ENCODE measurements at regions not wholly inside any gene's neighbourhood (a gene's known extent, or its start where the extent isn't known, plus 50 kb on each side); places are given as distances from the start of the nearest gene placed in this dataset.
A peak's percentile ranks its signal among the peaks of the same experiment; 100 is the strongest.

DNA sequence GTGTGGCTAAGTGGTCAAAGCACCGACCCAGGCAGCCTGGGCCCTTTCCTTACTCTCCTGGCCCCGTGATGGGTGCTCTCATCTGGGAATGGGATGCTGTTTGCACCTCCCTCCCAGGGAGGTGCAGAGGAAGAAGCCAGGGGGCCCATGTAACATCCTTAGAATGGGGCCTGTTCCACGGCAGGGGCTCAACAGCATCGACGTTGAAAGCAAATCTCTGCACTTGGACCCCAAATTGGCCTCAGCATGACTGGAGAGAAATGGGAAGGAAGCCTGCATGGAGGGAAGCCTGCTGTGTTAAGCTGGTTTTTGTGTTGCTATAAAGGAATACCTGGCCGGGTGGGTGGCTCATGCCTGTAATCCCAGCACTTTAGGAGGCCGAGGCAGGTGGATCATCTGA is 1288.4 kb downstream of the TBC1D22A start:
- no peak overlapping the region for H3K4me3 ChIP-seq (ENCODE audit: low read length)
- no peak for DNase-seq (ENCODE audit: low read depth, low spot score)

GRCh38 chr22:48049116-48049515 is 1286.7 kb downstream of the TBC1D22A start:
- DNase-seq (ENCODE audit: low read depth, low spot score): no peak

DNA sequence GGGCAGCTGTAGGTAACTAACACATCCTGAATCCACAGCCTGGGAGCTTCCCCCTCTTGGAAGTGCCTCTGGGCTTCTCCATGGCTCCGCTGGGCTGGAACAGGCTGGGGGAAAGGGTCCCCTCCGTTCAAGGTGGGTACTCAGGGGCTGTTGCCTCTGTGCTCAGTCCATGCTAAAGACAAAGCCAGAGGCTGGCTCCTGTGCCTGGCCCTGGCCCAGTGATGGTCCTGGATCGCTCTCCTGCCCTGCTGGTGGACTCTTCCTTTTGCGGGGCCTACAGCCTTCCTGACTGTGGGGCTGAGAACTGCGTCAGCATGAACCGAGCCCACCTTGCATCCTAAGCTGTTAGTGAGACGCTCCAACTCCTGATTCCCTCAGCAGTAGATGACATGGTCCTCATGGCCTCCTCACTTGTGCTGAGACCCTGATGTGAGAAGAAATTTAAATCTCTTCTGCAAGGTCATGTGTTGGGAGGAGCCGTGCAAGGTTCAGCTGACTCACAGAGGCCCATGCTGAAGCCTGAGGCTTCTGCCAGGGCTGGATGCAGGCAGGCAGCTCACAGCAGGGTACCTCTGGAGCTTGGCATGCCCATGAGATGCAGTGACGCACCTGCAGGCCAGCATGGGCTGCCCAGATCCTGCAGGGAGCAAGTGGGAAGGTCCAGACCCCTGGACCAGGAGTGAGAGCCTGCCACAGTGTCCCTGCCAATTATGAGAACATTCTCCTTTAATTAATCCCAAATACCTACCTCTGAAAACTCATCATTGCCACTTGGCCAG is 1285.5 kb downstream of the TBC1D22A start:
- no peak for DNase-seq (ENCODE audit: low read depth, low spot score)
- no peak overlapping the region for H3K4me3 ChIP-seq (ENCODE audit: low read length)

More at GRCh38 chr22:48049116-48049515, 1286.7 kb downstream of the TBC1D22A start:
- no peak overlapping the region for H3K4me3 ChIP-seq (ENCODE audit: low read length)

GRCh38 chr22:48045369-48045768 is 1282.9 kb downstream of the TBC1D22A start:
- DNase-seq (ENCODE audit: low read depth, low spot score): peak; percentile 83
- no peak overlapping the region for H3K4me3 ChIP-seq (ENCODE audit: low read length)

- H3K4me3 ChIP-seq (ENCODE audit: low read length): no peak overlapping the region
- DNase-seq (ENCODE audit: low read depth, low spot score): no peak
Measured at GRCh38 chr22:48044487-48045060, 1282.1 kb downstream of the TBC1D22A start.

GRCh38 chr22:48043581-48043980 is 1281.1 kb downstream of the TBC1D22A start:
- DNase-seq (ENCODE audit: low read depth, low spot score): no peak
- no peak overlapping the region for H3K4me3 ChIP-seq (ENCODE audit: low read length)

- H3K4me3 ChIP-seq (ENCODE audit: low read length): no peak overlapping the region
- no peak for DNase-seq (ENCODE audit: low read depth, low spot score)
Measured at GRCh38 chr22:48042621-48043395, 1280.4 kb downstream of the TBC1D22A start.

GRCh38 chr22:48039326-48039725 is 1276.9 kb downstream of the TBC1D22A start:
- H3K4me3 ChIP-seq (ENCODE audit: low read length): no peak overlapping the region
- no peak for DNase-seq (ENCODE audit: low read depth, low spot score)

DNA sequence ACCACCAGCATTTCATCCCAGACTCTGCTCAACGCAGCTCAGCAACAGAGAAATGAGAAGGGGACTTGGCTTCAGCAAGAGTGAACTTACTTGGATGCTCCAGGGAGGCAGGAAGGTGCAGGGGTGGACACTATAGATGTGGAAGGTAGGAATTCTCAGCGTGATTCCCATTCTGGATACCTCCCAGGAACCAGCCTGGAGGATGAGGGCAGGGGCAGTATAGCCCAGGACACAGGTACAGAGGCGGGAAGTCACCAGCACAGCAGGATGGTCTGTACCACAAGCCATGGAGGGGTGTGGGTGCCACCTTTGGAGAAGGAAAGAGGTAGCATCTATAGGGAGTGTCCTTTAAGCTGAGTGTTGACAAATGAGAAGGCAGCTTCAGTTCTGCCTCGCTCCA is 1275.2 kb downstream of the TBC1D22A start:
- no peak overlapping the region for H3K4me3 ChIP-seq (ENCODE audit: low read length)
- DNase-seq (ENCODE audit: low read depth, low spot score): no peak

GRCh38 chr22:48035897-48036296 is 1273.4 kb downstream of the TBC1D22A start:
- no peak overlapping the region for H3K4me3 ChIP-seq (ENCODE audit: low read length)
- DNase-seq (ENCODE audit: low read depth, low spot score): no peak

- DNase-seq (ENCODE audit: low read depth, low spot score): no peak
- no peak overlapping the region for H3K4me3 ChIP-seq (ENCODE audit: low read length)
Measured at GRCh38 chr22:48031589-48031988, 1269.1 kb downstream of the TBC1D22A start.

GRCh38 chr22:48025096-48025495 is 1262.6 kb downstream of the TBC1D22A start:
- H3K4me3 ChIP-seq (ENCODE audit: low read length): no peak overlapping the region
- no peak for DNase-seq (ENCODE audit: low read depth, low spot score)

- H3K4me3 ChIP-seq (ENCODE audit: low read length): no peak overlapping the region
- DNase-seq (ENCODE audit: low read depth, low spot score): no peak
Measured at GRCh38 chr22:48021991-48022401, 1259.5 kb downstream of the TBC1D22A start.

- no peak for DNase-seq (ENCODE audit: low read depth, low spot score)
- no peak overlapping the region for H3K4me3 ChIP-seq (ENCODE audit: low read length)
Measured at GRCh38 chr22:48018346-48018745, 1255.9 kb downstream of the TBC1D22A start.

- DNase-seq (ENCODE audit: low read depth, low spot score): no peak
- H3K4me3 ChIP-seq (ENCODE audit: low read length): no peak overlapping the region
Measured at GRCh38 chr22:48015701-48016100, 1253.3 kb downstream of the TBC1D22A start.

DNA sequence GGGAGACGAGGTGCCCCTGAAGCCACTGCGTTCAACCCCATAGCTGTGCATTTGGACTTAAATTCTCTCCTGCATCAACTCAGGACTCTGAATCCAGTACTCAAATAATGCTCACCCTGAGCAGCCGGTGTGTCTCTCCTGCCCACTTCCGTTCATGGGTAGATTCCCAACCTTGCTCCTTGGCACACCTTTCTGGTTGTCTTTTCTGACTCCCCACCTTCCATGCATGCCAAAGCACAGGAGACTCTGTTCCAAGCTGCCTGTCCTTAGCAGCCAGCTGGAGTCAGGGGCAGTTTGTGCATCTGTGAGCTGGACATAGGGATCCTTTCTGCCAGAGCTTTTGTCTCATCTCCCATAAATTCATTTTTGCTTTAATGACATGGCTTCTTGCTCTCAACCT is 1242.5 kb downstream of the TBC1D22A start:
- no peak for DNase-seq (ENCODE audit: low read depth, low spot score)
- H3K4me3 ChIP-seq (ENCODE audit: low read length): no peak overlapping the region

GRCh38 chr22:48004038-48004437 is 1241.6 kb downstream of the TBC1D22A start:
- no peak for DNase-seq (ENCODE audit: low read depth, low spot score)
- H3K4me3 ChIP-seq (ENCODE audit: low read length): no peak overlapping the region

DNA sequence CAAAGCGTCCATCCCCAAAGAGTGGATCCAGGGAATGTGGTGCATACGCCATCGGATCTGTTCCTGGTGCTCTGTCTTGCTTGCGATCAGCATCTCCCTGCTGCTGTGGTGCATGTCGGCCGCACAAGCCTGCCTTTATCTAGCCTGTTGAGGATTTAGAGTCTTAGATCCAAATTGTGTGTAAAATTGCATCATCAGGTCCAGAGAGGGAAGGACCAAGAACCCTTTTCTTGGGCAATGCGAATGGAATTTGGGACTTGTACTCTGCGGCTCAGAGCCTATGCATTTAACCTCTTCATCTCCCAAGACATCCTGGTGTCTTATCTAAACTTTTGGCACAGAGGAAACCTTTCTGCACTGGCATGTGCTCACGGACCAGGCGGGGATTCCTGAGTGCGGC is 1238.7 kb downstream of the TBC1D22A start:
- no peak overlapping the region for H3K4me3 ChIP-seq (ENCODE audit: low read length)
- no peak for DNase-seq (ENCODE audit: low read depth, low spot score)

DNA sequence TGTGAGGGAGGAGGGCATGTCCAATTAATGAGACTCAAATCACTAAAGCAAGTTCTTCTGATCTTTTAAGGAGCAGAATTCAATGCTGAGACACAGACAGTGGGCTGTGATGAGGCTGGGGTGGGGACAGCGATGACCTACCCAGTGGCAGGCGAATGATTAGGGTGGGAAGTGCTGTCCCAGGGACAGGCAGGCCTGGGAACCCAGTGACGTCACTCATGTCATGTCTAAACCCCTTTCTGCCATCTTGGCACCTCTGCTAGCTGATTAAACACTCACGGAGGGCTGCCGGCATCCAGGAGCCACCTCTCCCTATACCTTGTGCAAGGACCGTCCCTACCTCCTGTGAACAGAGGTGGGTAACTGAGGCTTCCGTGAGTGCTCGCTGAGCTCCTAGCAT is 1235.2 kb downstream of the TBC1D22A start:
- no peak overlapping the region for H3K4me3 ChIP-seq (ENCODE audit: low read length)
- DNase-seq (ENCODE audit: low read depth, low spot score): no peak

- no peak overlapping the region for H3K4me3 ChIP-seq (ENCODE audit: low read length)
- no peak for DNase-seq (ENCODE audit: low read depth, low spot score)
Measured at GRCh38 chr22:47997052-47997590, 1234.7 kb downstream of the TBC1D22A start.

Measured in Jurkat, Clone E6-1 (cell line).